ENCODE measurements at regions not wholly inside any gene's neighbourhood (a gene's known extent, or its start where the extent isn't known, plus 50 kb on each side); places are given as distances from the start of the nearest gene placed in this dataset.

- no peak for TF ChIP-seq CTCF (IDR thresholded peaks at IDR 0.05)
- TF ChIP-seq ZFX (IDR thresholded peaks at IDR 0.05; ENCODE audit: borderline replicate concordance): no peak
Observed at GRCh38 chr10:85177767-85178166, 849.4 kb downstream of the CCSER2 start.

All from 22Rv1 (cell line).